ENCODE measurements at regions not wholly inside any gene's neighbourhood (a gene's known extent, or its start where the extent isn't known, plus 50 kb on each side); places are given as distances from the start of the nearest gene placed in this dataset.
A peak's percentile ranks its signal among the peaks of the same experiment; 100 is the strongest.

DNA sequence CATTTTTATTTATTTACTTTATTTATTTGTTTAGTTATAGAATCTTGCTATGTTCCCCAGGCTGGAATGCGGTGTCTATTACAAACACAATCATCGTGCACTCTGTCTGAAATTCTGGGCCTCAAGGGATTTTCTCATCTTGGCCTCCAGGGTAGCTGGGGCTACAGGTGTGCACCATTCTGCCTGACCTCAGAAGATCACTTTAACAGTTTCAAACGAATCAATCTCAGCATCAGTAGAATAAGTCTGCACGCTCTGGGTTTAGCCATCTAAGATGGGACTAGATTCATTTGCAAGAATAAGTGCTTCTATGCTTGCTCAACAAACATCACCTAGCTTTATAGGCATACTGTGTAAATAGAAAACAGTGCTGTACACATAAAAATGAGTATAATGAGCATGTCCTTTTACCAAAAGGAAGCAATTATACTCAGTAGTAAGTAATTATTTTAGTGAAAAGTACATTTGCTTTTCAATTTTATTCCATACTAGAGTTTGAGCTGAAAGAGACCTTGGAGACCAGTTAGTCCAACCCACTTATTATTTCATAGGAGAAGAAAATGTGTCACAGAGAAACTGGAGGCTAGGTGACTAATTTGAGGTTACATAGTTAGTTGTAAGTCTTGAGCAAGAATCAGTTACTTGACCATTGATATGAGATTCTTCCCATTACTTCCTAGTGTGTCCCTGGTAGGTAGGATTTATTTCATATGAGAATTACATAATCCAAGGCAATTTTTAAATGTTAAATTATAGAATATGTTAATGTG, 456.5 kb upstream of the LMO3 start:
- H3K23ac ChIP-seq (ENCODE audit: low read length): no peak overlapping the region
- H3K27ac ChIP-seq (ENCODE audit: low read depth, low read length): no peak overlapping the region
- no peak overlapping the region for H3K18ac ChIP-seq (ENCODE audit: low read length)
- no peak overlapping the region for H2BK120ac ChIP-seq (ENCODE audit: low read depth, low read length)
- H4K8ac ChIP-seq (ENCODE audit: low read depth, low read length): no peak overlapping the region
- no peak for DNase-seq
- no peak overlapping the region for H2AK5ac ChIP-seq (ENCODE audit: low read length)
- H3K9ac ChIP-seq (ENCODE audit: low read length): no peak overlapping the region
- H3K4me2 ChIP-seq (ENCODE audit: low read length): no peak overlapping the region
- no peak overlapping the region for H4K5ac ChIP-seq (ENCODE audit: low read length)
- no peak overlapping the region for H2BK15ac ChIP-seq (replicated peaks; ENCODE audit: low read depth)
- no peaks in the 10 kb centered on the region for H3K79me1 ChIP-seq (ENCODE audit: low read length)
- no peaks in the 10 kb centered on the region for H3K36me3 ChIP-seq (ENCODE audit: control insufficient read depth, insufficient read depth, low read length)
- no peaks in the 10 kb centered on the region for H3K27me3 ChIP-seq (ENCODE audit: insufficient read depth, low read length, poor library complexity)
- H2BK5ac ChIP-seq (ENCODE audit: low read length): no peak overlapping the region
- no peaks in the 10 kb centered on the region for H3K4me1 ChIP-seq (ENCODE audit: control insufficient read depth, low read depth, low read length)
- no peak overlapping the region for H3K56ac ChIP-seq (ENCODE audit: low read length)
- H3K4ac ChIP-seq (ENCODE audit: low read depth, low read length): no peak overlapping the region
- H3K79me2 ChIP-seq (ENCODE audit: control insufficient read depth, insufficient read depth, low read length): no peaks in the 10 kb centered on the region
- no peak overlapping the region for H3K4me3 ChIP-seq (ENCODE audit: low read length)
- no CpG with 5 or more reads among the region's 4 CpGs for WGBS (ENCODE audit: extremely low coverage, insufficient coverage, low lambda C conversion rate)

DNA sequence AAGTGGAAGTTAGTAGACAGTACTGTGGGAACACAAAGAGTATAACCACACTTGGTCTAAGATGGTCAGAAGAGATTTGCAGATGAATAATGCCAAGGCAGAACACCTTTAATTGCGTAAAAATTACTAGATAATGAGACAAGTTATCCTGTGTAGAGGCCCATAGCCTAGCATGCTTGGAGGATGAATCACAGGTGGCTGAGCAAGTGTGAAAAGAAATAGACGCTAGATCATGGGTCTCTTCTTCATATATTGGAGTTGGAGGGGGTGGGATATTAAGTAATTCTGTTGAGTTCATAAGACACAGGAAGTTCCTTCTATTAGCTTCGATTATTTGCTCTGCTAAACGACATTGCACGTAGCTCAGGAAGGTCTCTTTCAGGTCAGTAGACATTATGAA, 454.3 kb upstream of the LMO3 start:
- no CpG with 5 or more reads among the region's 5 CpGs for WGBS (ENCODE audit: extremely low coverage, insufficient coverage, low lambda C conversion rate)
- no peaks in the 10 kb centered on the region for H3K4me1 ChIP-seq (ENCODE audit: control insufficient read depth, low read depth, low read length)
- no peaks in the 10 kb centered on the region for H3K36me3 ChIP-seq (ENCODE audit: control insufficient read depth, insufficient read depth, low read length)
- H3K23ac ChIP-seq (ENCODE audit: low read length): no peak overlapping the region
- no peak overlapping the region for H2BK120ac ChIP-seq (ENCODE audit: low read depth, low read length)
- no peak overlapping the region for H2BK5ac ChIP-seq (ENCODE audit: low read length)
- H4K8ac ChIP-seq (ENCODE audit: low read depth, low read length): no peak overlapping the region
- no peak overlapping the region for H3K27ac ChIP-seq (ENCODE audit: low read depth, low read length)
- no peak for DNase-seq
- no peak overlapping the region for H3K4me3 ChIP-seq (ENCODE audit: low read length)
- no peaks in the 10 kb centered on the region for H3K27me3 ChIP-seq (ENCODE audit: insufficient read depth, low read length, poor library complexity)
- H3K4me2 ChIP-seq (ENCODE audit: low read length): no peak overlapping the region
- no peaks in the 10 kb centered on the region for H3K79me1 ChIP-seq (ENCODE audit: low read length)
- H2AK5ac ChIP-seq (ENCODE audit: low read length): no peak overlapping the region
- H2BK15ac ChIP-seq (replicated peaks; ENCODE audit: low read depth): no peak overlapping the region
- no peak overlapping the region for H3K4ac ChIP-seq (ENCODE audit: low read depth, low read length)
- no peak overlapping the region for H3K56ac ChIP-seq (ENCODE audit: low read length)
- no peaks in the 10 kb centered on the region for H3K79me2 ChIP-seq (ENCODE audit: control insufficient read depth, insufficient read depth, low read length)
- no peak overlapping the region for H4K5ac ChIP-seq (ENCODE audit: low read length)
- no peak overlapping the region for H3K18ac ChIP-seq (ENCODE audit: low read length)
- H3K9ac ChIP-seq (ENCODE audit: low read length): no peak overlapping the region

DNA sequence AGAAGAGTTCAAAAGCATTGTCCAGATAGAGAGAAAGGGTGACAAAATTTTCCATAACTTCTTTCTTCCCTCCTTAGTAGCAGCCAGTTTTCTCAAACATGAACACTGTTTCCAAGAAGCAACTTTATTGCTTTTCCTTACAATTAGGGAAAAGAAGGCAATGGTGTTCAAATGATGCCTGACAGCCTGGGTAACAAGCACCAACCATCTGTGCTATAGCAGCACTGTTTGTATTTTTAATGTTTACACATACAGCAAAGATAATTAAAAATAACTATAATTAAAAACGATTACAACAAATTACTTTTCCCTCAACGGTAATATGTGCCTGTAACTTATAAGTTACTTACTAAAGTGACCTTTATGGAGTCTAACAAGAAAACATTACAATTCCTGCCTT, 450.6 kb upstream of the LMO3 start:
- Histone ChIP-seq H3K18ac (ENCODE audit: low read length) (no peak overlapping the region), H2AK5ac (ENCODE audit: low read length) (no peak overlapping the region), H2BK15ac (replicated peaks; ENCODE audit: low read depth) (no peak overlapping the region), H3K4me1 (ENCODE audit: control insufficient read depth, low read depth, low read length) (no peaks in the 10 kb centered on the region), H4K8ac (ENCODE audit: low read depth, low read length) (no peak overlapping the region), H2BK5ac (ENCODE audit: low read length) (no peak overlapping the region), H3K79me2 (ENCODE audit: control insufficient read depth, insufficient read depth, low read length) (no peaks in the 10 kb centered on the region), H3K9ac (ENCODE audit: low read length) (no peak overlapping the region), H3K36me3 (ENCODE audit: control insufficient read depth, insufficient read depth, low read length) (no peaks in the 10 kb centered on the region), H4K5ac (ENCODE audit: low read length) (no peak overlapping the region), H3K27me3 (ENCODE audit: insufficient read depth, low read length, poor library complexity) (no peaks in the 10 kb centered on the region), H3K79me1 (ENCODE audit: low read length) (no peaks in the 10 kb centered on the region), H3K23ac (ENCODE audit: low read length) (no peak overlapping the region), H2BK120ac (ENCODE audit: low read depth, low read length) (no peak overlapping the region), H3K4me3 (ENCODE audit: low read length) (no peak overlapping the region), H3K4ac (ENCODE audit: low read depth, low read length) (no peak overlapping the region), H3K4me2 (ENCODE audit: low read length) (no peak overlapping the region), H3K27ac (ENCODE audit: low read depth, low read length) (no peak overlapping the region), H3K56ac (ENCODE audit: low read length) (no peak overlapping the region)
- 100% methylated on average over 2 of the region's 2 CpGs for WGBS (ENCODE audit: extremely low coverage, insufficient coverage, low lambda C conversion rate)
- no peak for DNase-seq

DNA sequence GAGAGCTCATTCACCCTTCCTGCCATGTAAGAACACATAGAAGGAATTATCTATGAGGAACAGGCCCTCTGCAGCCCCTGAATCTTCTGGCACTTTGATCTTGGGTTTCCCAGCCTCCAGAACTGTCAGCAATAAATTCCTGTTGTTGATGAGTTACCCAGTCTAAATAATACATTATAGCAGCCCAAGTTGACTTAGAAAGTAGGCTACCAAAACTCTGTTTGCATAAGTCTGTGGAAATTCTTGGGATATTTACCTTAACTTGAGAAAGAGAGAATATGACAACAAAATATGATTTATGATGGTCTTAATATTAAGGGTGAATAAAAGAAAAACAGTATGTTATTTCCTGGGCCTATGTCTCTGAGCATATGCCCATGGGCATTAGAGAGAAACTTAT, 433.0 kb upstream of the LMO3 start:
- Histone ChIP-seq H3K79me2 (ENCODE audit: control insufficient read depth, insufficient read depth, low read length) (no peaks in the 10 kb centered on the region), H3K36me3 (ENCODE audit: control insufficient read depth, insufficient read depth, low read length) (no peaks in the 10 kb centered on the region), H3K4ac (ENCODE audit: low read depth, low read length) (no peak overlapping the region), H2BK5ac (ENCODE audit: low read length) (no peak overlapping the region), H2AK5ac (ENCODE audit: low read length) (no peak overlapping the region), H2BK15ac (replicated peaks; ENCODE audit: low read depth) (no peak overlapping the region), H4K5ac (ENCODE audit: low read length) (no peak overlapping the region), H3K27me3 (ENCODE audit: insufficient read depth, low read length, poor library complexity) (no peaks in the 10 kb centered on the region), H3K4me2 (ENCODE audit: low read length) (no peak overlapping the region), H3K56ac (ENCODE audit: low read length) (no peak overlapping the region), H3K27ac (ENCODE audit: low read depth, low read length) (no peak overlapping the region), H3K79me1 (ENCODE audit: low read length) (no peaks in the 10 kb centered on the region), H3K9ac (ENCODE audit: low read length) (no peak overlapping the region), H2BK120ac (ENCODE audit: low read depth, low read length) (no peak overlapping the region), H3K23ac (ENCODE audit: low read length) (no peak overlapping the region), H3K4me3 (ENCODE audit: low read length) (no peak overlapping the region), H4K8ac (ENCODE audit: low read depth, low read length) (no peak overlapping the region), H3K4me1 (ENCODE audit: control insufficient read depth, low read depth, low read length) (no peaks in the 10 kb centered on the region), H3K18ac (ENCODE audit: low read length) (no peak overlapping the region)
- no peak for DNase-seq

DNA sequence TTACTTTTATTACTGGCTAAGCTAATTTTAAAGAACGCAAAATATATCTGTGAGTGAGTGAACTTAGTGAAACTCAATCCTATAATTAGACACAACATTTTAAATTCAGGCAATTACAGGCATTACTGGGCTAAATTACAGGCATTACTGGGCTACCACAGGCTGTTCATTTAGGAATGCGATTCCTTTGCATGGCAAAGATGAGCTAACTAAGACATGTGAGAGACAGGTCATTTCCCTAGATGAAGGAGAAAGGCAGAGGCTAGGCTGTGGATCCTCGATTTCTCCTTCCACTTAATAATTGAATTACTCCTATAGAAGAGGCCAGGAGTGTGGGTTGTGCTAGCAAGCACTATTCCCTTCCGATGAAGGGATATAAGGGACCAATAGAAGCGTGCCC, 429.4 kb upstream of the LMO3 start:
- H4K8ac ChIP-seq (ENCODE audit: low read depth, low read length): no peak overlapping the region
- H3K79me2 ChIP-seq (ENCODE audit: control insufficient read depth, insufficient read depth, low read length): no peaks in the 10 kb centered on the region
- no peak overlapping the region for H3K4me3 ChIP-seq (ENCODE audit: low read length)
- H3K36me3 ChIP-seq (ENCODE audit: control insufficient read depth, insufficient read depth, low read length): no peaks in the 10 kb centered on the region
- H3K9ac ChIP-seq (ENCODE audit: low read length): no peak overlapping the region
- no peak overlapping the region for H2AK5ac ChIP-seq (ENCODE audit: low read length)
- H2BK5ac ChIP-seq (ENCODE audit: low read length): no peak overlapping the region
- H3K27me3 ChIP-seq (ENCODE audit: insufficient read depth, low read length, poor library complexity): no peaks in the 10 kb centered on the region
- H3K23ac ChIP-seq (ENCODE audit: low read length): no peak overlapping the region
- no peak overlapping the region for H4K5ac ChIP-seq (ENCODE audit: low read length)
- WGBS (ENCODE audit: extremely low coverage, insufficient coverage, low lambda C conversion rate): no CpG with 5 or more reads among the region's 5 CpGs
- no peak overlapping the region for H3K27ac ChIP-seq (ENCODE audit: low read depth, low read length)
- H3K4me2 ChIP-seq (ENCODE audit: low read length): no peak overlapping the region
- no peak overlapping the region for H2BK120ac ChIP-seq (ENCODE audit: low read depth, low read length)
- H3K4ac ChIP-seq (ENCODE audit: low read depth, low read length): no peak overlapping the region
- no peak for DNase-seq
- no peak overlapping the region for H3K56ac ChIP-seq (ENCODE audit: low read length)
- H3K4me1 ChIP-seq (ENCODE audit: control insufficient read depth, low read depth, low read length): no peaks in the 10 kb centered on the region
- H3K79me1 ChIP-seq (ENCODE audit: low read length): no peaks in the 10 kb centered on the region
- no peak overlapping the region for H3K18ac ChIP-seq (ENCODE audit: low read length)
- H2BK15ac ChIP-seq (replicated peaks; ENCODE audit: low read depth): no peak overlapping the region

DNA sequence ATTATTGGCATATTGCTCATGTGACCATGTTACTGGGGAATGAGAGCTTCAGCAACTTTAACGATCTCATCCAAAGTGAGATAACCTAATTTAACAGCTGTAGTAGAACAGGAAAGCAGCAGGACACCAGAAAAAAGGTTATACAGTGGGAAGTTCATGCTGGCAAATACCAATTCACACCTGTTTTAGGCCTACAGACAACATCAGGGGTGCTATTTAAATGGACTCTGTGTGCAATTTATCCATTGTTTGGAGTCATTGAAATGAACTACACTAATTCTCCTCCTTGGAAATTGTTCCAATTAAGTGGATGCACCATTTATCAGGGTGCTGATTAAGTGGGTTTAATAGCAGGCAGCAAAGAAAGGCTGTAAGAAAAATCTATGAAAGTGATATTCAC, 424.4 kb upstream of the LMO3 start:
- no peaks in the 10 kb centered on the region for H3K79me1 ChIP-seq (ENCODE audit: low read length)
- H2BK120ac ChIP-seq (ENCODE audit: low read depth, low read length): no peak overlapping the region
- H3K27ac ChIP-seq (ENCODE audit: low read depth, low read length): no peak overlapping the region
- peak; percentile 76 for DNase-seq
- H4K5ac ChIP-seq (ENCODE audit: low read length): no peak overlapping the region
- H2BK15ac ChIP-seq (replicated peaks; ENCODE audit: low read depth): no peak overlapping the region
- H3K18ac ChIP-seq (ENCODE audit: low read length): no peak overlapping the region
- no CpG with 5 or more reads among the region's 1 CpG for WGBS (ENCODE audit: extremely low coverage, insufficient coverage, low lambda C conversion rate)
- no peak overlapping the region for H3K56ac ChIP-seq (ENCODE audit: low read length)
- H3K9ac ChIP-seq (ENCODE audit: low read length): no peak overlapping the region
- H3K79me2 ChIP-seq (ENCODE audit: control insufficient read depth, insufficient read depth, low read length): no peaks in the 10 kb centered on the region
- no peaks in the 10 kb centered on the region for H3K36me3 ChIP-seq (ENCODE audit: control insufficient read depth, insufficient read depth, low read length)
- peaks cover 4% of the 10 kb centered on the region for H3K4me1 ChIP-seq (ENCODE audit: control insufficient read depth, low read depth, low read length)
- H2BK5ac ChIP-seq (ENCODE audit: low read length): no peak overlapping the region
- H3K23ac ChIP-seq (ENCODE audit: low read length): no peak overlapping the region
- H4K8ac ChIP-seq (ENCODE audit: low read depth, low read length): no peak overlapping the region
- H2AK5ac ChIP-seq (ENCODE audit: low read length): no peak overlapping the region
- no peak overlapping the region for H3K4ac ChIP-seq (ENCODE audit: low read depth, low read length)
- H3K4me2 ChIP-seq (ENCODE audit: low read length): no peak overlapping the region
- H3K4me3 ChIP-seq (ENCODE audit: low read length): no peak overlapping the region
- H3K27me3 ChIP-seq (ENCODE audit: insufficient read depth, low read length, poor library complexity): no peaks in the 10 kb centered on the region
